HG02870 (cell line): ENCODE measurements at regions not wholly inside any gene's neighbourhood (a gene's known extent, or its start where the extent isn't known, plus 50 kb on each side); places are given as distances from the start of the nearest gene placed in this dataset.

Experiments used
- ATAC-seq: cut with Tn5 transposase; IDR thresholded peaks from one replicate; pipeline ENCODE4 v1.9.1; 2021; ENCODE audit warnings: mild to moderate bottlenecking, moderate library complexity; ENCODE audit not compliant: unreplicated experiment

GRCh38 chr10:117944676-117945447 is 101.9 kb downstream of the RAB11FIP2 start:
- ATAC-seq: no peak

GRCh38 chr10:117945651-117946050 is 101.1 kb downstream of the RAB11FIP2 start:
- no peak for ATAC-seq

- ATAC-seq: no peak
Observed at GRCh38 chr10:117946525-117947070, 100.1 kb downstream of the RAB11FIP2 start.

- no peak for ATAC-seq
Observed at GRCh38 chr10:117948493-117948892, 98.2 kb downstream of the RAB11FIP2 start.

GRCh38 chr10:117950408-117950807 is 96.3 kb downstream of the RAB11FIP2 start:
- no peak for ATAC-seq
